HEK293 (cell line): ENCODE measurements at regions not wholly inside any gene's neighbourhood (a gene's known extent, or its start where the extent isn't known, plus 50 kb on each side); places are given as distances from the start of the nearest gene placed in this dataset.

Experiments
- CTCF ChIA-PET: fragments of 350-600 bp; formaldehyde crosslinking; extraction: SDS; loops from one replicate; lab custom pipeline; 2021; ENCODE audit warnings: antibody characterized with exemption; lab: Yijun Ruan, JAX
- POLR2A ChIA-PET: fragments of 300-600 bp; formaldehyde crosslinking; extraction: SDS; loops from one replicate; lab custom pipeline; 2020; ENCODE audit warnings: antibody characterized with exemption, inconsistent platforms; lab: Yijun Ruan, JAX
- H3K27ac ChIP-seq: fragments of 200-500 bp; sonication (Bioruptor generic); 2 replicates; pipeline ENCODE4 v1.5.1; 2014; ENCODE audit warnings: low read depth, low read length, control low read depth, inconsistent platforms; ENCODE audit errors: extremely low read depth
- H3K36me3 ChIP-seq, 2 experiments: fragments of 200-500 bp in 1 of 2; sonication (Bioruptor generic) in 1 of 2; 1 replicate in 1 of 2; 2 replicates in 1 of 2; pipeline ENCODE4 v1.5.1; 2014 to 2017; ENCODE audit warnings: inconsistent platforms in 2 of 2, low read length in 2 of 2; ENCODE audit not compliant: control insufficient read depth in 2 of 2, insufficient read depth in 1 of 2
- H3K4me1 ChIP-seq: fragments of 200-500 bp; sonication (Bioruptor generic); 2 replicates; pipeline ENCODE4 v1.5.1; 2014; ENCODE audit warnings: mild to moderate bottlenecking, low read length, inconsistent platforms; ENCODE audit not compliant: control insufficient read depth, insufficient read depth
- H3K4me3 ChIP-seq: 2 replicates; pipeline ENCODE4 v1.5.1; 2011; ENCODE audit warnings: low read depth, mild to moderate bottlenecking, control low read depth, low read length, moderate library complexity
- H3K9me3 ChIP-seq: fragments of 200-500 bp; sonication (Bioruptor generic); 2 replicates; pipeline ENCODE4 v1.5.1; 2014; ENCODE audit warnings: low read depth, low read length, inconsistent platforms; ENCODE audit not compliant: control insufficient read depth, insufficient read depth
- AEBP2 ChIP-seq: fragments of 450-650 bp; formaldehyde crosslinking; IDR thresholded peaks from 2 replicates; pipeline ENCODE4 v1.5.1; 2016; ENCODE audit warnings: missing biosample characterization, missing genetic modification characterization, borderline replicate concordance
- BCL11B ChIP-seq: fragments of 450-650 bp; formaldehyde crosslinking; IDR thresholded peaks from 2 replicates; pipeline ENCODE4 v1.5.1; 2016; ENCODE audit warnings: low read depth, missing biosample characterization, missing genetic modification characterization
- GLIS1 ChIP-seq: fragments of 450-650 bp; formaldehyde crosslinking; IDR thresholded peaks from 2 replicates; pipeline ENCODE4 v1.5.1; 2016; ENCODE audit warnings: missing biosample characterization, missing genetic modification characterization
- KLF7 ChIP-seq: fragments of 450-650 bp; formaldehyde crosslinking; IDR thresholded peaks from 2 replicates; pipeline ENCODE4 v1.5.1; 2016; ENCODE audit warnings: missing biosample characterization, missing genetic modification characterization, borderline replicate concordance
- MYNN ChIP-seq: fragments of 450-650 bp; formaldehyde crosslinking; IDR thresholded peaks from 2 replicates; pipeline ENCODE4 v1.5.1; 2016; ENCODE audit warnings: missing biosample characterization, missing genetic modification characterization, borderline replicate concordance
- YY2 ChIP-seq: fragments of 450-650 bp; formaldehyde crosslinking; IDR thresholded peaks from 2 replicates; pipeline ENCODE4 v1.5.1; 2016; ENCODE audit warnings: missing biosample characterization, missing genetic modification characterization
- ZBTB10 ChIP-seq: fragments of 450-650 bp; formaldehyde crosslinking; IDR thresholded peaks from 2 replicates; pipeline ENCODE4 v1.5.1; 2016; ENCODE audit warnings: missing biosample characterization, missing genetic modification characterization
- ZBTB26 ChIP-seq: fragments of 450-650 bp; formaldehyde crosslinking; optimal IDR thresholded peaks from 2 replicates; pipeline ENCODE3; 2016; ENCODE audit warnings: missing biosample characterization, mild to moderate bottlenecking, missing genetic modification characterization
- ZBTB7A ChIP-seq: fragments of 450-650 bp; formaldehyde crosslinking; IDR thresholded peaks from 2 replicates; pipeline ENCODE4 v1.5.1; 2016; ENCODE audit warnings: low read depth, missing biosample characterization, missing genetic modification characterization
- ZBTB8A ChIP-seq: fragments of 450-650 bp; formaldehyde crosslinking; IDR thresholded peaks from 2 replicates; pipeline ENCODE4 v1.5.1; 2016; ENCODE audit warnings: missing biosample characterization, missing genetic modification characterization
- ZNF112 ChIP-seq: fragments of 450-650 bp; formaldehyde crosslinking; IDR thresholded peaks from 2 replicates; pipeline ENCODE4 v1.5.0; 2017; ENCODE audit warnings: missing biosample characterization, missing genetic modification characterization
- ZNF132 ChIP-seq: fragments of 450-650 bp; formaldehyde crosslinking; IDR thresholded peaks from 2 replicates; pipeline ENCODE4 v1.5.1; 2017; ENCODE audit warnings: missing biosample characterization, missing genetic modification characterization, borderline replicate concordance
- ZNF146 ChIP-seq: fragments of 450-650 bp; formaldehyde crosslinking; IDR thresholded peaks from 2 replicates; pipeline ENCODE4 v1.5.1; 2016; ENCODE audit warnings: missing biosample characterization, missing genetic modification characterization
- ZNF202 ChIP-seq: fragments of 450-650 bp; formaldehyde crosslinking; IDR thresholded peaks from 2 replicates; pipeline ENCODE4 v1.5.1; 2016; ENCODE audit warnings: missing biosample characterization, missing genetic modification characterization, borderline replicate concordance
- ZNF26 ChIP-seq: fragments of 450-650 bp; formaldehyde crosslinking; IDR thresholded peaks from 2 replicates; pipeline ENCODE4 v1.5.1; 2016; ENCODE audit warnings: missing biosample characterization, missing genetic modification characterization
- ZNF449 ChIP-seq: fragments of 450-650 bp; formaldehyde crosslinking; IDR thresholded peaks from 2 replicates; pipeline ENCODE4 v1.5.1; 2017; ENCODE audit warnings: missing biosample characterization, mild to moderate bottlenecking, missing genetic modification characterization, moderate library complexity
- ZNF623 ChIP-seq: fragments of 450-650 bp; formaldehyde crosslinking; IDR thresholded peaks from 2 replicates; pipeline ENCODE4 v1.5.1; 2016; ENCODE audit warnings: missing biosample characterization, missing genetic modification characterization
- ZNF624 ChIP-seq: fragments of 450-650 bp; formaldehyde crosslinking; IDR thresholded peaks from 2 replicates; pipeline ENCODE4 v1.5.1; 2017; ENCODE audit warnings: missing biosample characterization, missing genetic modification characterization
- ZNF658 ChIP-seq: fragments of 450-650 bp; formaldehyde crosslinking; IDR thresholded peaks from 2 replicates; pipeline ENCODE4; 2016; ENCODE audit warnings: missing biosample characterization, missing genetic modification characterization
- ZNF843 ChIP-seq: fragments of 450-650 bp; formaldehyde crosslinking; IDR thresholded peaks from 2 replicates; pipeline ENCODE4 v1.5.1; 2016; ENCODE audit warnings: missing biosample characterization, missing genetic modification characterization
- ZSCAN30 ChIP-seq: fragments of 450-650 bp; IDR thresholded peaks from 2 replicates; pipeline ENCODE4 v1.5.1; 2018; ENCODE audit warnings: missing biosample characterization, mild to moderate bottlenecking, missing genetic modification characterization, moderate library complexity

- TF ChIP-seq ZBTB7A (tag by site-specific recombination) (no peak), AEBP2 (tag by site-specific recombination) (no peak)
- TF ChIP-seq, all 188 proteins: peak for 0
Observed at GRCh38 chr15:47338771-47339170, 378.5 kb upstream of the SEMA6D start (continued).

GRCh38 chr15:47339800-47340570, 377.3 kb upstream of the SEMA6D start:
- H3K27ac ChIP-seq = no peak overlapping the region
- no peaks in the 10 kb centered on the region for H3K9me3 ChIP-seq
- no peak for TF ChIP-seq ZNF112 (tag by site-specific recombination)
- TF ChIP-seq GLIS1 (tag by site-specific recombination) = no peak
- no peak for TF ChIP-seq MYNN
- no peak for TF ChIP-seq YY2
- no peak for TF ChIP-seq BCL11B (tag by site-specific recombination)
- TF ChIP-seq ZNF843 (tag by site-specific recombination) = no peak
- no peak for TF ChIP-seq ZBTB26 (tag by site-specific recombination)
- no peak for TF ChIP-seq ZBTB8A (tag by site-specific recombination)
- no peak for TF ChIP-seq ZNF623 (tag by site-specific recombination)
- no peak for TF ChIP-seq ZSCAN30
- TF ChIP-seq ZNF132 (tag by site-specific recombination) = no peak
- no peak for TF ChIP-seq ZNF658 (tag by site-specific recombination)
- TF ChIP-seq ZNF202 (tag by site-specific recombination) = no peak
- TF ChIP-seq ZNF624 (tag by site-specific recombination) = no peak
- no peaks in the 10 kb centered on the region for H3K4me1 ChIP-seq
- H3K36me3 ChIP-seq = no peaks in the 10 kb centered on the region
- ChIA-PET POLR2A (interaction anchor here (0.7 kb wide), 1 partner anchor 34 kb away, joined by 3 read pairs; no protein-coding TSS in a partner anchor), CTCF (interaction anchor here (0.5 kb wide), 1 partner anchor 178 kb away, joined by 3 read pairs; no protein-coding TSS in a partner anchor)
- no peak overlapping the region for H3K4me3 ChIP-seq

GRCh38 chr15:47340571-47340920, 376.8 kb upstream of the SEMA6D start:
- H3K27ac ChIP-seq = no peak overlapping the region
- CTCF ChIA-PET = interaction anchor here (0.5 to 0.7 kb wide), 2 partner anchors 9 to 178 kb away, joined by 3 read pairs; no protein-coding TSS in a partner anchor
- H3K9me3 ChIP-seq = no peaks in the 10 kb centered on the region
- no peaks in the 10 kb centered on the region for H3K36me3 ChIP-seq
- no peak overlapping the region for H3K4me3 ChIP-seq
- H3K4me1 ChIP-seq = no peaks in the 10 kb centered on the region
- POLR2A ChIA-PET = no interaction called here
- TF ChIP-seq ZBTB10 (tag by site-specific recombination) (no peak), KLF7 (no peak), ZBTB26 (tag by site-specific recombination) (no peak), ZNF146 (tag by site-specific recombination) (no peak), ZNF26 (tag by site-specific recombination) (no peak), ZNF449 (no peak)
